SK-N-SH (cell line): ENCODE measurements at regions not wholly inside any gene's neighbourhood (a gene's known extent, or its start where the extent isn't known, plus 50 kb on each side); places are given as distances from the start of the nearest gene placed in this dataset.

Source experiments
- CTCF ChIA-PET: fragments of 300-600, 350-600 bp; formaldehyde crosslinking; extraction: SDS; loops from one replicate; lab custom pipeline; 2021; lab: Yijun Ruan, JAX
- POLR2A ChIA-PET: fragments of 350-600 bp; sonication (Branson Sonifier 250); formaldehyde crosslinking; extraction: SDS; loops from one replicate; lab custom pipeline; 2020; ENCODE audit warnings: antibody characterized with exemption, inconsistent platforms; lab: Yijun Ruan, JAX
- DNase-seq: peaks from one replicate; pipeline ENCODE4 v3.0.0; 2012
- H2AFZ ChIP-seq: fragments of 200-600 bp; sonication (generic); 2 replicates; pipeline ENCODE4 v1.8.1; 2016; ENCODE audit warnings: antibody characterized with exemption, mild to moderate bottlenecking, low read depth
- H3F3A ChIP-seq: fragments of 200-600 bp; sonication (generic); replicated peaks from 2 replicates; pipeline ENCODE3; 2016; ENCODE audit warnings: antibody characterized with exemption, mild to moderate bottlenecking; ENCODE audit not compliant: insufficient read depth
- H3K27ac ChIP-seq, 2 experiments: fragments of 200-500 bp in 1 of 2; fragments of 200-600 bp in 1 of 2; sonication (Bioruptor generic) in 1 of 2; sonication (generic), shearing (Covaris generic) in 1 of 2; 2 replicates each; pipeline versions ENCODE4 v1.5.1 to v1.6.1; 2014 to 2016; ENCODE audit warnings: low read depth in 2 of 2, inconsistent platforms in 1 of 2, low read length in 1 of 2, mild to moderate bottlenecking in 1 of 2, mixed read lengths in 1 of 2
- H3K27me3 ChIP-seq: fragments of 200-600 bp; sonication (generic), shearing (Covaris generic); 2 replicates; pipeline ENCODE4 v1.6.1; 2016; ENCODE audit warnings: mixed run types; ENCODE audit not compliant: insufficient read depth
- H3K36me3 ChIP-seq, 2 experiments: fragments of 200-500 bp in 1 of 2; fragments of 200-600 bp in 1 of 2; sonication (Bioruptor generic) in 1 of 2; sonication (generic) in 1 of 2; replicated peaks in 1 of 2; 2 replicates each; pipeline versions ENCODE3 to v1.5.1; 2014 to 2016; ENCODE audit warnings: low read length in 1 of 2, mild to moderate bottlenecking in 1 of 2; ENCODE audit not compliant: insufficient read depth in 2 of 2, control insufficient read depth in 1 of 2
- H3K4me1 ChIP-seq, 2 experiments: fragments of 200-500 bp in 1 of 2; fragments of 200-600 bp in 1 of 2; sonication (Bioruptor generic) in 1 of 2; sonication (generic), shearing (Covaris generic) in 1 of 2; 2 replicates each; pipeline versions ENCODE4 v1.5.1 to v1.6.1; 2014 to 2016; ENCODE audit warnings: low read depth in 1 of 2, low read length in 1 of 2, mixed run types in 1 of 2; ENCODE audit not compliant: insufficient read depth in 2 of 2, control insufficient read depth in 1 of 2
- H3K4me2 ChIP-seq: fragments of 200-600 bp; sonication (generic), shearing (Covaris generic); 2 replicates; pipeline ENCODE4 v1.6.1; 2017; ENCODE audit warnings: mixed run types
- H3K4me3 ChIP-seq, 2 experiments: fragments of 200-500 bp in 1 of 2; fragments of 200-600 bp in 1 of 2; sonication (Bioruptor generic) in 1 of 2; sonication (generic), shearing (Covaris generic) in 1 of 2; 2 replicates each; pipeline versions ENCODE4 v1.5.1 to v1.8.1; 2014 to 2016; ENCODE audit warnings: low read depth in 2 of 2, inconsistent platforms in 1 of 2, low read length in 1 of 2, mild to moderate bottlenecking in 1 of 2, mixed read lengths in 1 of 2, moderate library complexity in 1 of 2
- H3K79me2 ChIP-seq: fragments of 200-600 bp; sonication (generic); 2 replicates; pipeline ENCODE4 v1.8.1; 2017; ENCODE audit warnings: mild to moderate bottlenecking; ENCODE audit not compliant: insufficient read depth
- H3K9ac ChIP-seq: fragments of 200-600 bp; sonication (generic); 2 replicates; pipeline ENCODE4 v1.6.1; 2017; ENCODE audit warnings: mixed run types
- H3K9me2 ChIP-seq: fragments of 200-600 bp; sonication (generic); 2 replicates; pipeline ENCODE4 v1.6.1; 2017; ENCODE audit warnings: mixed run types
- H3K9me3 ChIP-seq: fragments of 200-600 bp; sonication (generic); 2 replicates; pipeline ENCODE4 v1.6.1; 2017; ENCODE audit warnings: mixed run types, mild to moderate bottlenecking, moderate library complexity
- H4K20me1 ChIP-seq: fragments of 200-600 bp; sonication (generic); 2 replicates; pipeline ENCODE4 v1.6.1; 2017; ENCODE audit warnings: mild to moderate bottlenecking, mixed run types; ENCODE audit not compliant: insufficient read depth
- ELF1 ChIP-seq: IDR thresholded peaks from 2 replicates; pipeline ENCODE4 v1.4.0; 2012
- EP300 ChIP-seq, 2 experiments: IDR thresholded peaks; 2 replicates each; pipeline versions ENCODE4 v1.4.0 to v1.6.1; 2012; ENCODE audit warnings: borderline replicate concordance in 1 of 2, low read depth in 1 of 2, low read length in 1 of 2
- EZH2phosphoT487 ChIP-seq: fragments of 200-600 bp; sonication (generic); IDR thresholded peaks from 2 replicates; pipeline ENCODE4 v1.6.1; 2017; ENCODE audit warnings: low read depth, mixed run types, mild to moderate bottlenecking, antibody characterized with exemption, moderate library complexity, borderline replicate concordance
- GABPA ChIP-seq: IDR thresholded peaks from 2 replicates; pipeline ENCODE4 v1.4.0; 2012; ENCODE audit warnings: low read depth, mild to moderate bottlenecking
- GATA2 ChIP-seq: sonication (generic); formaldehyde crosslinking; IDR thresholded peaks from 2 replicates; pipeline ENCODE4 v1.5.0; 2020; ENCODE audit warnings: mild to moderate bottlenecking, missing genetic modification reagents
- IRF3 ChIP-seq: fragments of 150-350 bp; IDR thresholded peaks from 2 replicates; pipeline ENCODE4 v1.6.1; 2016; ENCODE audit warnings: mild to moderate bottlenecking, low read depth, low read length
- MAX ChIP-seq: IDR thresholded peaks from 2 replicates; pipeline ENCODE4 v1.4.0; 2012; ENCODE audit warnings: low read depth
- MEF2A ChIP-seq: IDR thresholded peaks from 2 replicates; pipeline ENCODE4 v1.4.0; 2012; ENCODE audit warnings: low read depth, borderline replicate concordance
- NFIC ChIP-seq: IDR thresholded peaks from 2 replicates; pipeline ENCODE4 v1.4.0; 2012; ENCODE audit warnings: borderline replicate concordance
- NRF1 ChIP-seq: IDR thresholded peaks from 2 replicates; pipeline ENCODE4 v1.6.1; 2012; ENCODE audit warnings: low read depth, mild to moderate bottlenecking, low read length
- PBX3 ChIP-seq: IDR thresholded peaks from 2 replicates; pipeline ENCODE4; 2012
- POLR2AphosphoS5 ChIP-seq: IDR thresholded peaks from 2 replicates; pipeline ENCODE4 v1.6.1; 2012; ENCODE audit warnings: low read depth, low read length
- RAD21 ChIP-seq: IDR thresholded peaks from 2 replicates; pipeline ENCODE4 v1.6.1; 2012; ENCODE audit warnings: mild to moderate bottlenecking, low read length
- RCOR1 ChIP-seq: fragments of 150-350 bp; IDR thresholded peaks from 2 replicates; pipeline ENCODE4 v1.6.1; 2017; ENCODE audit warnings: antibody characterized with exemption, low read length
- RFX5 ChIP-seq: IDR thresholded peaks from 2 replicates; pipeline ENCODE4 v1.6.1; 2012; ENCODE audit warnings: mild to moderate bottlenecking, improper control_type of control experiment, low read length
- RXRA ChIP-seq: IDR thresholded peaks from 2 replicates; pipeline ENCODE4 v1.4.0; 2012; ENCODE audit warnings: low read depth, mild to moderate bottlenecking, borderline replicate concordance
- SIN3A ChIP-seq: IDR thresholded peaks from 2 replicates; pipeline ENCODE4 v1.6.1; 2012; ENCODE audit warnings: low read depth, mild to moderate bottlenecking, low read length, moderate library complexity, borderline replicate concordance
- TAF1 ChIP-seq: IDR thresholded peaks from 2 replicates; pipeline ENCODE4 v1.6.1; 2012; ENCODE audit warnings: low read depth, mild to moderate bottlenecking, low read length, moderate library complexity, borderline replicate concordance
- TCF12 ChIP-seq: IDR thresholded peaks from 2 replicates; pipeline ENCODE4 v1.4.0; 2012
- USF1 ChIP-seq: IDR thresholded peaks from 2 replicates; pipeline ENCODE4 v1.4.0; 2012; ENCODE audit warnings: low read depth, borderline replicate concordance
- ZBTB33 ChIP-seq: IDR thresholded peaks from 2 replicates; pipeline ENCODE4 v1.4.0; 2012; ENCODE audit warnings: low read depth, borderline replicate concordance
- WGBS: methylation state at CpG from one replicate; pipeline ENCODE4 v1.1.6; 2017; ENCODE audit warnings: low lambda C conversion rate; 5-methylcytosine and 5-hydroxymethylcytosine counted together

- no peak overlapping the region for H3K9ac ChIP-seq
- peaks cover 9% of the 10 kb centered on the region; the same call in 1 of the 2 replicates for H3K27me3 ChIP-seq
- H3K9me2 ChIP-seq, result no peaks in the 10 kb centered on the region
- H3K27ac ChIP-seq, result no peak overlapping the region
- H3K79me2 ChIP-seq, result no peaks in the 10 kb centered on the region
- ChIA-PET POLR2A (no interaction called here), CTCF (no interaction called here)
- H3K9me3 ChIP-seq, result no peaks in the 10 kb centered on the region
- no peaks in the 10 kb centered on the region for H4K20me1 ChIP-seq
- no peak for DNase-seq
- H2AFZ ChIP-seq, result no peak overlapping the region
- no peaks in the 10 kb centered on the region for H3K36me3 ChIP-seq
- H3K4me1 ChIP-seq, result no peaks in the 10 kb centered on the region; a peak in 1 of 4 replicates
- no peak for TF ChIP-seq PBX3
- no peak for TF ChIP-seq NFIC
- no peak for TF ChIP-seq EP300 (IDR thresholded peaks at IDR 0.05; ENCODE audit: borderline replicate concordance in 1 of 2, low read depth in 1 of 2, low read length in 1 of 2)
- TF ChIP-seq POLR2AphosphoS5, result no peak
- no peak for TF ChIP-seq ELF1
- TF ChIP-seq RFX5, result no peak
- no peak for TF ChIP-seq GABPA
- TF ChIP-seq RXRA, result no peak
- TF ChIP-seq RAD21, result no peak
- no peak for TF ChIP-seq GATA2 (CRISPR knock-in tag)
- TF ChIP-seq USF1, result no peak
- TF ChIP-seq ZBTB33, result no peak
- no peak for TF ChIP-seq TCF12
- H3F3A ChIP-seq, result no peaks in the 10 kb centered on the region
- H3K4me2 ChIP-seq, result no peak overlapping the region
- WGBS, result 8% methylated on average over 5 of the region's 28 CpGs
- no peak overlapping the region for H3K4me3 ChIP-seq
Measured at GRCh38 chr5:4837489-4838058, 302.6 kb upstream of the ADAMTS16 start.

GRCh38 chr5:4845221-4845620, 294.9 kb upstream of the ADAMTS16 start:
- H3K27ac ChIP-seq, result no peak overlapping the region
- no peaks in the 10 kb centered on the region for H3F3A ChIP-seq
- H3K79me2 ChIP-seq, result no peaks in the 10 kb centered on the region
- 20% methylated on average over 3 of the region's 3 CpGs for WGBS
- TF ChIP-seq RCOR1, result no peak
- TF ChIP-seq MEF2A, result no peak
- TF ChIP-seq TAF1, result no peak
- TF ChIP-seq SIN3A, result no peak
- no peak for TF ChIP-seq EZH2phosphoT487
- TF ChIP-seq NRF1, result no peak
- no peak for TF ChIP-seq USF1
- no peak for TF ChIP-seq MAX
- no peak for TF ChIP-seq IRF3
- no peak overlapping the region for H2AFZ ChIP-seq
- no peaks in the 10 kb centered on the region for H4K20me1 ChIP-seq
- no peaks in the 10 kb centered on the region for H3K4me1 ChIP-seq
- H3K27me3 ChIP-seq, result no peaks in the 10 kb centered on the region
- POLR2A ChIA-PET, result no interaction called here
- CTCF ChIA-PET, result interaction anchor here (0.8 to 1.4 kb wide), 2 partner anchors 16 to 17 kb away, joined by 3 to 5 read pairs; no protein-coding TSS in a partner anchor
- H3K9me2 ChIP-seq, result no peaks in the 10 kb centered on the region
- no peak overlapping the region for H3K9ac ChIP-seq
- no peak overlapping the region for H3K4me3 ChIP-seq
- H3K4me2 ChIP-seq, result no peak overlapping the region
- H3K36me3 ChIP-seq, result no peaks in the 10 kb centered on the region
- DNase-seq, result no peak
- H3K9me3 ChIP-seq, result no peaks in the 10 kb centered on the region
